ENCODE measurements at regions not wholly inside any gene's neighbourhood (a gene's known extent, or its start where the extent isn't known, plus 50 kb on each side); places are given as distances from the start of the nearest gene placed in this dataset.

GRCh38 chr4:177092807-177093206 is 216.9 kb upstream of the NEIL3 start:
- no peak overlapping the region for H3K4me2 ChIP-seq (ENCODE audit: low read length)
- no peak overlapping the region for H3K9ac ChIP-seq
- no peak overlapping the region for H3K27ac ChIP-seq
- no peak for TF ChIP-seq CTCF (IDR thresholded peaks at IDR 0.05)
- H3K79me2 ChIP-seq = no peaks in the 10 kb centered on the region
- H3K4me3 ChIP-seq (ENCODE audit: low read depth, low read length) = no peak overlapping the region
- no peaks in the 10 kb centered on the region for H3K4me1 ChIP-seq
- no peaks in the 10 kb centered on the region for H3K9me3 ChIP-seq (ENCODE audit: control insufficient read depth, low read length)
- H3K27me3 ChIP-seq (ENCODE audit: control insufficient read depth, insufficient read depth, low read length) = no peaks in the 10 kb centered on the region
- no peak overlapping the region for H2AFZ ChIP-seq
- H3K36me3 ChIP-seq (ENCODE audit: control insufficient read depth, insufficient read depth, low read length) = no peaks in the 10 kb centered on the region

GRCh38 chr4:177093964-177094363 is 215.7 kb upstream of the NEIL3 start:
- Histone ChIP-seq H3K4me3 (ENCODE audit: low read depth, low read length) (no peak overlapping the region), H3K79me2 (no peaks in the 10 kb centered on the region), H3K4me2 (ENCODE audit: low read length) (no peak overlapping the region), H3K27me3 (ENCODE audit: control insufficient read depth, insufficient read depth, low read length) (no peaks in the 10 kb centered on the region), H2AFZ (no peak overlapping the region), H3K36me3 (ENCODE audit: control insufficient read depth, insufficient read depth, low read length) (no peaks in the 10 kb centered on the region), H3K4me1 (no peaks in the 10 kb centered on the region), H3K9ac (no peak overlapping the region), H3K9me3 (ENCODE audit: control insufficient read depth, low read length) (no peaks in the 10 kb centered on the region), H3K27ac (no peak overlapping the region)
- TF ChIP-seq CTCF (IDR thresholded peaks at IDR 0.05) = no peak

GRCh38 chr4:177097291-177097690 is 212.4 kb upstream of the NEIL3 start:
- Histone ChIP-seq H3K4me3 (ENCODE audit: low read depth, low read length) (no peak overlapping the region), H3K27me3 (ENCODE audit: control insufficient read depth, insufficient read depth, low read length) (no peaks in the 10 kb centered on the region), H3K36me3 (ENCODE audit: control insufficient read depth, insufficient read depth, low read length) (no peaks in the 10 kb centered on the region), H3K4me2 (ENCODE audit: low read length) (no peak overlapping the region), H3K9ac (no peak overlapping the region), H3K4me1 (no peaks in the 10 kb centered on the region), H3K79me2 (no peaks in the 10 kb centered on the region), H3K9me3 (ENCODE audit: control insufficient read depth, low read length) (no peaks in the 10 kb centered on the region), H3K27ac (no peak overlapping the region), H2AFZ (no peak overlapping the region)
- no peak for TF ChIP-seq CTCF (IDR thresholded peaks at IDR 0.05)

- H3K9ac ChIP-seq = no peak overlapping the region
- no peak overlapping the region for H3K4me2 ChIP-seq (ENCODE audit: low read length)
- no peaks in the 10 kb centered on the region for H3K9me3 ChIP-seq (ENCODE audit: control insufficient read depth, low read length)
- no peaks in the 10 kb centered on the region for H3K36me3 ChIP-seq (ENCODE audit: control insufficient read depth, insufficient read depth, low read length)
- no peaks in the 10 kb centered on the region for H3K27me3 ChIP-seq (ENCODE audit: control insufficient read depth, insufficient read depth, low read length)
- H2AFZ ChIP-seq = no peak overlapping the region
- no peaks in the 10 kb centered on the region for H3K4me1 ChIP-seq
- H3K79me2 ChIP-seq = no peaks in the 10 kb centered on the region
- H3K27ac ChIP-seq = no peak overlapping the region
- no peak overlapping the region for H3K4me3 ChIP-seq (ENCODE audit: low read depth, low read length)
- TF ChIP-seq CTCF (IDR thresholded peaks at IDR 0.05) = no peak
Observed at GRCh38 chr4:177099211-177099610, 210.5 kb upstream of the NEIL3 start.

GRCh38 chr4:177100307-177100706 is 209.4 kb upstream of the NEIL3 start:
- Histone ChIP-seq H3K9me3 (ENCODE audit: control insufficient read depth, low read length) (no peaks in the 10 kb centered on the region), H3K79me2 (no peaks in the 10 kb centered on the region), H3K36me3 (ENCODE audit: control insufficient read depth, insufficient read depth, low read length) (no peaks in the 10 kb centered on the region), H3K4me3 (ENCODE audit: low read depth, low read length) (no peak overlapping the region), H3K27me3 (ENCODE audit: control insufficient read depth, insufficient read depth, low read length) (no peaks in the 10 kb centered on the region), H2AFZ (no peak overlapping the region), H3K4me2 (ENCODE audit: low read length) (no peak overlapping the region), H3K9ac (no peak overlapping the region), H3K4me1 (no peaks in the 10 kb centered on the region), H3K27ac (no peak overlapping the region)
- no peak for TF ChIP-seq CTCF (IDR thresholded peaks at IDR 0.05)

Data from parathyroid adenoma (tissue), 2 donors.